IMR-90 (cell line): ENCODE measurements at regions not wholly inside any gene's neighbourhood (a gene's known extent, or its start where the extent isn't known, plus 50 kb on each side); places are given as distances from the start of the nearest gene placed in this dataset.

Source experiments
- ATAC-seq: fragments of 200-7000 bp; cut with Tn5 transposase; 2 replicates; pipeline ENCODE4 v1.9.1; 2020; ENCODE audit warnings: low read depth, mild to moderate bottlenecking, moderate library complexity
- BruUV-seq: library from RNA; stranded (reverse); fragments of 400-500 nt; replicated peaks from 2 replicates; lab custom pipeline; 2021; lab: Mats Ljungman, UMichigan
- CTCF ChIA-PET: fragments of 300-600 bp; formaldehyde crosslinking; extraction: SDS; loops from one replicate; lab custom pipeline; 2021; ENCODE audit warnings: antibody characterized with exemption; lab: Yijun Ruan, JAX
- POLR2A ChIA-PET: fragments of 300-600 bp; sonication (Branson Sonifier 250); formaldehyde crosslinking; loops from one replicate; lab custom pipeline; 2022; ENCODE audit warnings: antibody characterized with exemption; ENCODE audit not compliant: unreplicated experiment; lab: Charles Lee
- DNase-seq: peaks from one replicate; pipeline ENCODE4 v3.0.0; 2013
- H2AFZ ChIP-seq: replicated peaks from 2 replicates; pipeline ENCODE3; 2013; ENCODE audit warnings: low read length, mild to moderate bottlenecking; ENCODE audit not compliant: poor library complexity
- H2AK5ac ChIP-seq: 2 replicates; pipeline ENCODE4 v1.6.1; 2013; ENCODE audit warnings: low read depth, low read length, inconsistent platforms
- H2AK9ac ChIP-seq: replicated peaks from 2 replicates; pipeline ENCODE3; 2013; ENCODE audit warnings: mild to moderate bottlenecking, low read depth, low read length, moderate library complexity; ENCODE audit not compliant: poor library complexity
- H2BK120ac ChIP-seq: 2 replicates; pipeline ENCODE4 v1.6.1; 2013; ENCODE audit warnings: low read depth, low read length, inconsistent platforms
- H2BK15ac ChIP-seq: 3 replicates; pipeline ENCODE4 v1.6.1; 2013; ENCODE audit warnings: low read depth, low read length, inconsistent platforms
- H2BK20ac ChIP-seq: 2 replicates; pipeline ENCODE4 v1.6.1; 2013; ENCODE audit warnings: low read depth, mild to moderate bottlenecking, inconsistent platforms, low read length, moderate library complexity
- H2BK5ac ChIP-seq: 2 replicates; pipeline ENCODE4 v1.6.1; 2013; ENCODE audit warnings: mild to moderate bottlenecking, low read depth, low read length, inconsistent platforms; ENCODE audit not compliant: poor library complexity, severe bottlenecking
- H3K14ac ChIP-seq: replicated peaks from 2 replicates; pipeline ENCODE4 v1.6.1; 2013; ENCODE audit warnings: low read depth, low read length, inconsistent platforms
- H3K18ac ChIP-seq: 2 replicates; pipeline ENCODE4 v1.6.1; 2013; ENCODE audit warnings: low read depth, low read length, control low read depth
- H3K23ac ChIP-seq: 2 replicates; pipeline ENCODE4 v1.6.1; 2013; ENCODE audit warnings: low read depth, low read length, inconsistent platforms
- H3K27ac ChIP-seq: 2 replicates; pipeline ENCODE4 v1.5.1; 2013; ENCODE audit warnings: mild to moderate bottlenecking, control low read depth, low read length; ENCODE audit not compliant: insufficient read depth
- H3K27me3 ChIP-seq: 2 replicates; pipeline ENCODE4 v1.6.1; 2013; ENCODE audit warnings: low read length; ENCODE audit not compliant: control insufficient read depth, insufficient read depth
- H3K36me3 ChIP-seq: 2 replicates; pipeline ENCODE4 v1.6.1; 2013; ENCODE audit warnings: low read length, mixed read lengths; ENCODE audit not compliant: control insufficient read depth, insufficient read depth
- H3K4ac ChIP-seq: 2 replicates; pipeline ENCODE4 v1.6.1; 2013; ENCODE audit warnings: low read depth, low read length, inconsistent platforms
- H3K4me1 ChIP-seq: 2 replicates; pipeline ENCODE4 v1.6.1; 2013; ENCODE audit warnings: low read length, mixed read lengths; ENCODE audit not compliant: control insufficient read depth, insufficient read depth
- H3K4me2 ChIP-seq: 2 replicates; pipeline ENCODE4 v1.6.1; 2013; ENCODE audit warnings: low read depth, mild to moderate bottlenecking, control low read depth, low read length, moderate library complexity
- H3K4me3 ChIP-seq: 2 replicates; pipeline ENCODE4 v1.5.1; 2013; ENCODE audit warnings: low read depth, mild to moderate bottlenecking, control low read depth, low read length, moderate library complexity; ENCODE audit not compliant: insufficient read depth
- H3K56ac ChIP-seq: 2 replicates; pipeline ENCODE4 v1.6.1; 2013; ENCODE audit warnings: low read length, inconsistent platforms; ENCODE audit not compliant: insufficient read depth; ENCODE audit errors: extremely low read depth
- H3K79me1 ChIP-seq, 2 experiments: 2 replicates each; pipeline ENCODE4 v1.6.1; 2013; ENCODE audit warnings: low read length in 2 of 2, inconsistent platforms in 1 of 2, low read depth in 1 of 2
- H3K9ac ChIP-seq: 2 replicates; pipeline ENCODE4 v1.6.1; 2013; ENCODE audit warnings: low read depth, low read length, control low read depth
- H3K9me1 ChIP-seq: 2 replicates; pipeline ENCODE4 v1.6.1; 2013; ENCODE audit warnings: low read length, inconsistent platforms; ENCODE audit not compliant: insufficient read depth
- H3K9me3 ChIP-seq: 2 replicates; pipeline ENCODE4 v1.6.1; 2013; ENCODE audit warnings: low read length; ENCODE audit not compliant: control insufficient read depth, insufficient read depth
- H4K20me1 ChIP-seq: 2 replicates; pipeline ENCODE4 v1.6.1; 2013; ENCODE audit warnings: low read length, inconsistent platforms; ENCODE audit not compliant: insufficient read depth
- H4K5ac ChIP-seq: 2 replicates; pipeline ENCODE4 v1.6.1; 2013; ENCODE audit warnings: mild to moderate bottlenecking, low read depth, low read length, control low read depth
- H4K8ac ChIP-seq, 2 experiments: 2 replicates each; pipeline ENCODE4 v1.6.1; 2013; ENCODE audit warnings: low read depth in 2 of 2, low read length in 2 of 2, control low read depth in 1 of 2, inconsistent platforms in 1 of 2
- H4K91ac ChIP-seq: 2 replicates; pipeline ENCODE4 v1.6.1; 2013; ENCODE audit warnings: low read depth, low read length, inconsistent platforms; ENCODE audit not compliant: insufficient read depth
- BHLHE40 ChIP-seq: fragments of 150-350 bp; IDR thresholded peaks from 2 replicates; pipeline ENCODE4 v1.6.1; 2016; ENCODE audit warnings: mild to moderate bottlenecking, low read depth, low read length
- CEBPB ChIP-seq: IDR thresholded peaks from 2 replicates; pipeline ENCODE4 v1.6.1; 2012; ENCODE audit warnings: low read depth, low read length, improper control_type of control experiment
- CHD1 ChIP-seq: IDR thresholded peaks from 2 replicates; pipeline ENCODE4 v1.6.1; 2012; ENCODE audit warnings: low read depth, low read length, improper control_type of control experiment
- CTCF ChIP-seq: conservative IDR thresholded peaks from 2 replicates; pipeline ENCODE4 v1.5.1; 2012; ENCODE audit warnings: mild to moderate bottlenecking, low read depth, low read length, improper control_type of control experiment
- ELK1 ChIP-seq: fragments of 150-350 bp; IDR thresholded peaks from 2 replicates; pipeline ENCODE4 v1.6.1; 2016; ENCODE audit warnings: low read depth, mild to moderate bottlenecking, low read length, moderate library complexity, borderline replicate concordance
- FOS ChIP-seq: fragments of 150-350 bp; IDR thresholded peaks from 2 replicates; pipeline ENCODE4 v1.6.1; 2016; ENCODE audit warnings: low read depth, low read length
- MAFK ChIP-seq: IDR thresholded peaks from 2 replicates; pipeline ENCODE4 v1.6.1; 2012; ENCODE audit warnings: low read depth, low read length, improper control_type of control experiment
- MAZ ChIP-seq: IDR thresholded peaks from 2 replicates; pipeline ENCODE4 v1.6.1; 2012; ENCODE audit warnings: low read depth, mild to moderate bottlenecking, low read length, improper control_type of control experiment, moderate library complexity, borderline replicate concordance
- MXI1 ChIP-seq: IDR thresholded peaks from 2 replicates; pipeline ENCODE4 v1.6.1; 2012; ENCODE audit warnings: low read depth, mild to moderate bottlenecking, low read length, moderate library complexity, borderline replicate concordance
- NFE2L2 ChIP-seq: fragments of 150-350 bp; IDR thresholded peaks from 2 replicates; pipeline ENCODE4 v1.6.1; 2016; ENCODE audit warnings: low read depth, mild to moderate bottlenecking, low read length
- POLR2A ChIP-seq: IDR thresholded peaks from 2 replicates; pipeline ENCODE4 v1.6.1; 2012; ENCODE audit warnings: mild to moderate bottlenecking, low read depth, low read length
- RAD21 ChIP-seq: IDR thresholded peaks from 2 replicates; pipeline ENCODE4 v1.6.1; 2012; ENCODE audit warnings: low read length, improper control_type of control experiment
- RCOR1 ChIP-seq: IDR thresholded peaks from 2 replicates; pipeline ENCODE4 v1.6.1; 2012; ENCODE audit warnings: mild to moderate bottlenecking, low read length, improper control_type of control experiment; ENCODE audit not compliant: insufficient replicate concordance
- RFX5 ChIP-seq: IDR thresholded peaks from 2 replicates; pipeline ENCODE4 v1.8.0; 2012; ENCODE audit warnings: low read depth, mild to moderate bottlenecking, low read length, moderate library complexity
- SMC3 ChIP-seq: fragments of 150-350 bp; IDR thresholded peaks from 2 replicates; pipeline ENCODE4 v1.6.1; 2016; ENCODE audit warnings: low read depth, mild to moderate bottlenecking, antibody characterized with exemption, low read length, moderate library complexity
- USF2 ChIP-seq: fragments of 150-350 bp; IDR thresholded peaks from 2 replicates; pipeline ENCODE4 v1.6.1; 2017; ENCODE audit warnings: mild to moderate bottlenecking, antibody characterized with exemption, low read length, low read depth
- WGBS, 2 experiments: methylation state at CpG; one replicate each; pipeline versions ENCODE4 v1.1.5 to v1.1.7; 2013; ENCODE audit warnings: missing lambda C conversion rate in 2 of 2; ENCODE audit not compliant: insufficient read length in 1 of 2; ENCODE audit errors: extremely low coverage in 2 of 2; 5-methylcytosine and 5-hydroxymethylcytosine counted together
- dilution Hi-C: fragments of 300-500 bp; cut with HindIII; formaldehyde crosslinking; loops from one replicate; pipeline ENCODE4 v1.14.3; 2018; ENCODE audit warnings: low sequenced_read_pairs; ENCODE audit not compliant: unreplicated experiment
- in situ Hi-C: fragments of 300-500 bp; cut with MboI; formaldehyde crosslinking; loops from 3 replicates; pipeline ENCODE4 v1.14.3; 2019; ENCODE audit warnings: low sequenced_read_pairs, inconsistent platforms, mixed read lengths
- intact Hi-C: fragments of 100-400 bp; cut with micrococcal nuclease; formaldehyde crosslinking; loops from 2 replicates; pipeline ENCODE4 v1.10.0; 2022

- no peak overlapping the region for H3K27ac ChIP-seq
- no peak for ATAC-seq
Measured at GRCh38 chr17:14481664-14482063, 180.8 kb downstream of the HS3ST3B1 start.

More at GRCh38 chr17:14481664-14482063, 180.8 kb downstream of the HS3ST3B1 start:
- Histone ChIP-seq H2BK15ac (no peak overlapping the region), H4K20me1 (no peaks in the 10 kb centered on the region), H3K18ac (no peak overlapping the region), H2AK9ac (no peak overlapping the region), H3K14ac (no peak overlapping the region), H3K4me3 (no peak overlapping the region), H2BK5ac (no peak overlapping the region), H3K9me1 (no peaks in the 10 kb centered on the region), H2AFZ (no peak overlapping the region), H4K91ac (no peak overlapping the region), H2BK120ac (no peak overlapping the region), H4K8ac (no peak overlapping the region), H2BK20ac (no peak overlapping the region), H3K9ac (no peak overlapping the region), H3K9me3 (no peaks in the 10 kb centered on the region; the same call in 1 of the 2 replicates), H4K5ac (no peak overlapping the region), H2AK5ac (no peak overlapping the region), H3K79me1 (no peaks in the 10 kb centered on the region), H3K56ac (no peak overlapping the region), H3K23ac (no peak overlapping the region), H3K4ac (no peak overlapping the region), H3K4me1 (no peaks in the 10 kb centered on the region), H3K36me3 (no peaks in the 10 kb centered on the region), H3K4me2 (no peak overlapping the region), H3K27me3 (peaks cover 3% of the 10 kb centered on the region; the same call in 1 of the 2 replicates)
- in situ Hi-C loops (no loop called here), dilution Hi-C loops (no loop called here), intact Hi-C loops (no loop called here)
- ChIA-PET POLR2A (no interaction called here), CTCF (no interaction called here)
- BruUV-seq = no TSS peak
- no peak for TF ChIP-seq RAD21
- TF ChIP-seq BHLHE40 = no peak
- TF ChIP-seq MAFK = no peak
- TF ChIP-seq MAZ = no peak
- no peak for TF ChIP-seq USF2
- no peak for TF ChIP-seq FOS
- no peak for TF ChIP-seq CHD1
- TF ChIP-seq ELK1 = no peak
- no peak for TF ChIP-seq CEBPB
- TF ChIP-seq RCOR1 = no peak
- TF ChIP-seq SMC3 = no peak
- no peak for TF ChIP-seq CTCF
- no peak for TF ChIP-seq NFE2L2
- TF ChIP-seq POLR2A = no peak
- TF ChIP-seq MXI1 = no peak
- no peak for TF ChIP-seq RFX5
- no peak for DNase-seq
- WGBS, 2 experiments = no CpG with 5 or more reads among the region's 1 CpG
